Endothelial cell of umbilical vein (primary cell): ENCODE measurements at regions not wholly inside any gene's neighbourhood (a gene's known extent, or its start where the extent isn't known, plus 50 kb on each side); places are given as distances from the start of the nearest gene placed in this dataset.
A peak's percentile ranks its signal among the peaks of the same experiment; 100 is the strongest.

Source experiments
- BruUV-seq: library from RNA; stranded (reverse); fragments of 400-500 nt; replicated peaks from 2 replicates; lab custom pipeline; 2021; lab: Mats Ljungman, UMichigan
- CTCF ChIA-PET: fragments of 300-600, 350-600 bp; sonication (Branson Sonifier 250); formaldehyde crosslinking; loops from one replicate; lab custom pipeline; 2021; ENCODE audit warnings: antibody characterized with exemption, inconsistent platforms; lab: Charles Lee
- POLR2A ChIA-PET: fragments of 300-600, 350-600 bp; sonication (Branson Sonifier 250); formaldehyde crosslinking; loops from one replicate; lab custom pipeline; 2021; ENCODE audit warnings: antibody characterized with exemption, inconsistent platforms; lab: Charles Lee
- DNase-seq: peaks from one replicate; pipeline ENCODE4 v3.0.0-alpha.2; 2011; ENCODE audit warnings: low read depth, low spot score
- FAIRE-seq: peaks from 2 replicates; lab custom pipeline; 2011; peaks lifted over from hg19 to GRCh38; lab: Jason Lieb, UNC
- H2AFZ ChIP-seq: 2 replicates; pipeline ENCODE4 v1.6.0; 2012; ENCODE audit warnings: low read depth, low read length, control low read depth, inconsistent platforms
- H3K27ac ChIP-seq: 2 replicates; pipeline ENCODE4 v1.5.1; 2011; ENCODE audit warnings: low read depth, mild to moderate bottlenecking, control low read depth, low read length, moderate library complexity; ENCODE audit not compliant: insufficient read depth
- H3K27me3 ChIP-seq, 2 experiments: 2 replicates each; pipeline versions ENCODE4 v1.6.0 to v1.6.1; 2011; ENCODE audit warnings: low read length in 2 of 2, mixed read lengths in 1 of 2; ENCODE audit not compliant: control insufficient read depth in 2 of 2, insufficient read depth in 2 of 2
- H3K36me3 ChIP-seq, 2 experiments: 2 replicates in 1 of 2; 3 replicates in 1 of 2; pipeline ENCODE4 v1.5.1; 2011; ENCODE audit warnings: low read length in 2 of 2, mild to moderate bottlenecking in 1 of 2, moderate library complexity in 1 of 2; ENCODE audit not compliant: control insufficient read depth in 2 of 2, insufficient read depth in 2 of 2; ENCODE audit errors: extremely low read depth in 1 of 2
- H3K4me1 ChIP-seq: 3 replicates; pipeline ENCODE4 v1.5.1; 2011; ENCODE audit warnings: mild to moderate bottlenecking, low read length; ENCODE audit not compliant: control insufficient read depth, insufficient read depth; ENCODE audit errors: extremely low read depth
- H3K4me2 ChIP-seq: 2 replicates; pipeline ENCODE4 v1.6.1; 2011; ENCODE audit warnings: low read length, control low read depth, mixed read lengths; ENCODE audit not compliant: insufficient read depth
- H3K4me3 ChIP-seq, 3 experiments: fragments of 200-600 bp in 1 of 3; sonication (generic), shearing (Covaris generic) in 1 of 3; replicated peaks in 1 of 3; 2 replicates each; pipeline ENCODE4 v1.5.1; 2011 to 2016; ENCODE audit warnings: control low read depth in 3 of 3, low read length in 3 of 3, mild to moderate bottlenecking in 2 of 3, inconsistent platforms in 1 of 3, low read depth in 1 of 3, moderate library complexity in 1 of 3; ENCODE audit not compliant: insufficient read depth in 1 of 3
- H3K79me2 ChIP-seq: 2 replicates; pipeline ENCODE4 v1.6.0; 2012; ENCODE audit warnings: low read length, inconsistent platforms; ENCODE audit not compliant: control insufficient read depth, insufficient read depth
- H3K9ac ChIP-seq: replicated peaks from 2 replicates; pipeline ENCODE3; 2011; ENCODE audit warnings: low read length, control low read depth; ENCODE audit not compliant: insufficient read depth; ENCODE audit errors: extremely low read depth
- H3K9me1 ChIP-seq: replicated peaks from 3 replicates; pipeline ENCODE4 v1.6.0; 2011; ENCODE audit warnings: mild to moderate bottlenecking, low read length; ENCODE audit not compliant: control insufficient read depth, insufficient read depth; ENCODE audit errors: extremely low read depth
- H3K9me3 ChIP-seq: replicated peaks from 2 replicates; pipeline ENCODE4 v1.5.1; 2012; ENCODE audit warnings: low read length, inconsistent platforms; ENCODE audit not compliant: control insufficient read depth, insufficient read depth
- H4K20me1 ChIP-seq: replicated peaks from 2 replicates; pipeline ENCODE3; 2011; ENCODE audit warnings: mild to moderate bottlenecking, low read length; ENCODE audit not compliant: control insufficient read depth, insufficient read depth; ENCODE audit errors: extremely low read depth
- EZH2 ChIP-seq: IDR thresholded peaks from 2 replicates; pipeline ENCODE4 v1.6.1; 2012; ENCODE audit warnings: borderline replicate concordance, low read depth, mild to moderate bottlenecking, moderate library complexity, low read length, inconsistent platforms; ENCODE audit not compliant: severe bottlenecking
- FOS ChIP-seq: IDR thresholded peaks from 2 replicates; pipeline ENCODE4 v1.6.1; 2011; ENCODE audit warnings: mild to moderate bottlenecking, low read length, moderate library complexity, borderline replicate concordance; ENCODE audit not compliant: insufficient read depth
- GATA2 ChIP-seq: IDR thresholded peaks from 2 replicates; pipeline ENCODE4 v1.7.0; 2011; ENCODE audit warnings: low read depth, mild to moderate bottlenecking, moderate library complexity, mixed read lengths, low read length; ENCODE audit not compliant: insufficient read length, insufficient read depth
- JUN ChIP-seq: IDR thresholded peaks from 2 replicates; pipeline ENCODE4 v1.6.1; 2011; ENCODE audit warnings: borderline replicate concordance, low read depth; ENCODE audit not compliant: insufficient read length, insufficient read depth
- MYC ChIP-seq: IDR thresholded peaks from one replicate; pipeline ENCODE4 v1.6.1; 2011; ENCODE audit warnings: mild to moderate bottlenecking, low read depth, low read length
- POLR2A ChIP-seq: IDR thresholded peaks from 2 replicates; pipeline ENCODE4 v1.6.1; 2012; ENCODE audit warnings: low read depth, mild to moderate bottlenecking, control low read depth, low read length
- POLR2AphosphoS5 ChIP-seq: IDR thresholded peaks from 2 replicates; pipeline ENCODE4 v1.6.1; 2012; ENCODE audit warnings: low read depth, mild to moderate bottlenecking, control low read depth, low read length, moderate library complexity; ENCODE audit not compliant: insufficient read depth
- dilution Hi-C: fragments of 300-500 bp; cut with MboI; formaldehyde crosslinking; loops from one replicate; pipeline ENCODE4 v1.15.0; 2019; ENCODE audit warnings: low sequenced_read_pairs; ENCODE audit not compliant: extremely low pct_ligation_motif_present
- intact Hi-C: fragments of 100-400 bp; cut with micrococcal nuclease; formaldehyde crosslinking; loops from one replicate; pipeline ENCODE4 v1.10.0; 2022
- TF ChIP-seq, protein P1 (sequence below), 2 donors: IDR thresholded peaks; 1 replicate in 1 of 2; 2 replicates in 1 of 2; pipeline ENCODE4 v1.5.1; 2011; ENCODE audit warnings: low read length in 2 of 2, mild to moderate bottlenecking in 2 of 2, moderate library complexity in 2 of 2, control low read depth in 1 of 2, inconsistent platforms in 1 of 2, low read depth in 1 of 2; ENCODE audit not compliant: insufficient read depth in 1 of 2; ENCODE audit errors: extremely low read depth in 1 of 2
- TF ChIP-seq, protein P2 (sequence below): IDR thresholded peaks from 2 replicates; pipeline ENCODE4 v1.6.1; 2011; ENCODE audit not compliant: insufficient read depth, insufficient read length

DNA sequence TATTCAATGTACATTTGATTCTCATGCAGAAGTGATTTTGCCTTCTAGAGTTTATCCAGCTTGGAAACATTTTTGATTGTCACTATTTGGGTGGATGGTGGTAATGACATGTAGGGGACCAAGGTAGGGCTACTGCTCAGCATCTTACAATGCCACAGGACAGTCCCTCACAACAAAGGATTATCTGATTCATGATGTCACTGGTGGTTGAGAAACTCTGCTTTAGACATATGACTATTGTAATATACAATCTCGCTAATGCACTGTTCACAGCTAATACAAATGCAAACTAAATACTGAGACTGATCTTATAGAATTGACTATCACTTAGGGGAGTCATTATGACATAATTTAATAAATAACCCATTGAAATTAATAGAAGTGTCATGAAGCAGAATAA is 60.4 kb upstream of the BTG1 start:
- no peak overlapping the region for H3K4me3 ChIP-seq
- H3K27me3 ChIP-seq: no peaks in the 10 kb centered on the region
- H4K20me1 ChIP-seq: no peaks in the 10 kb centered on the region
- no peaks in the 10 kb centered on the region for H3K79me2 ChIP-seq
- no peak overlapping the region for H3K4me2 ChIP-seq
- FAIRE-seq (no peak), DNase-seq (no peak)
- H3K9me3 ChIP-seq: no peaks in the 10 kb centered on the region
- BruUV-seq: no TSS peak
- intact Hi-C loops: loop anchor here (5.0 kb wide), 1 partner anchor 824 kb away; no protein-coding TSS in a partner anchor
- no peaks in the 10 kb centered on the region for H3K9me1 ChIP-seq
- ChIA-PET CTCF (interaction anchor here (1.0 kb wide), 1 partner anchor 60 kb away, joined by 3 read pairs; the partner anchor contains the start of gene BTG1), POLR2A (no interaction called here)
- TF ChIP-seq FOS: no peak
- no peak overlapping the region for H2AFZ ChIP-seq
- dilution Hi-C loops: no loop called here
- no peak overlapping the region for H3K27ac ChIP-seq
- H3K9ac ChIP-seq: no peak overlapping the region
- H3K4me1 ChIP-seq: peaks cover 13% of the 10 kb centered on the region
- H3K36me3 ChIP-seq: no peaks in the 10 kb centered on the region

DNA sequence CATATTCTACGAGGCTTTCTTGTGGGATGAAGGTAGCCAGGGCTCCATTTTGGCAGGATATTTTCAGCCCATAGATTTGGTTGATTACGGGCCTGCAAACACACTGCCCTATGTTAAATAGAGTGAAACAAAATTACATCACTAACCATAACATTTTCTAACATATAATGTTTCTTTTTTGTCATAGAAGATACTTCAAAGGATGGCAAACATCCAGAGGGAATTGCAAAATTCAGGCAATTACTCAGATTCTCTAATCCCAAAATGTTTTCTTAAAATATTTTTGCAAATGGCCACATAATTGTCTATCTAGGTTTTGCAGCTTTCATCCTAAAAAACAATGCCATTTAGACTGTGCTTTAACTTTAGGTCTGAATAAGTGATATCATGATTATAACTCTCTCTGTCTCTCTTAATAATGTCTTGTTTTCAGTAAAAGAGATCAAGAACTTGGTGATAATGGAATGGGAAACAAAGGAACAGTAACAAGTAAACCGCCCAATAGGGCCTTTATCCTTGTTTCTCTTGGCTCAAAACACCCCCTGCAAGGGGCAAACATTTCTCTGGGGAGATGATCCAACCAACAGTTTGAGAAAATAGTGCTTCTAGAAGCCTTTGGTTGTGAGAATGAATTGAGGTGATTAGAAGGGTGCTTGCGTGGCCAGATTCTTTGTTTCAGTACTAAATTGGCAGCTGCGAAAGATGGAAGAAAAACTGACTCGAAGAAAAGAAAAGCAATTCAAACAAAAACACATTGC is 54.4 kb upstream of the BTG1 start:
- no peaks in the 10 kb centered on the region for H3K9me3 ChIP-seq
- H3K36me3 ChIP-seq: no peaks in the 10 kb centered on the region
- intact Hi-C loops (no loop called here), dilution Hi-C loops (no loop called here)
- H2AFZ ChIP-seq: no peak overlapping the region
- peaks cover 0 to 3% of the 10 kb centered on the region in 2 experiments for H3K27me3 ChIP-seq
- H3K4me1 ChIP-seq: peaks cover 4% of the 10 kb centered on the region
- no peak overlapping the region for H3K27ac ChIP-seq
- TF ChIP-seq, protein P1, sequence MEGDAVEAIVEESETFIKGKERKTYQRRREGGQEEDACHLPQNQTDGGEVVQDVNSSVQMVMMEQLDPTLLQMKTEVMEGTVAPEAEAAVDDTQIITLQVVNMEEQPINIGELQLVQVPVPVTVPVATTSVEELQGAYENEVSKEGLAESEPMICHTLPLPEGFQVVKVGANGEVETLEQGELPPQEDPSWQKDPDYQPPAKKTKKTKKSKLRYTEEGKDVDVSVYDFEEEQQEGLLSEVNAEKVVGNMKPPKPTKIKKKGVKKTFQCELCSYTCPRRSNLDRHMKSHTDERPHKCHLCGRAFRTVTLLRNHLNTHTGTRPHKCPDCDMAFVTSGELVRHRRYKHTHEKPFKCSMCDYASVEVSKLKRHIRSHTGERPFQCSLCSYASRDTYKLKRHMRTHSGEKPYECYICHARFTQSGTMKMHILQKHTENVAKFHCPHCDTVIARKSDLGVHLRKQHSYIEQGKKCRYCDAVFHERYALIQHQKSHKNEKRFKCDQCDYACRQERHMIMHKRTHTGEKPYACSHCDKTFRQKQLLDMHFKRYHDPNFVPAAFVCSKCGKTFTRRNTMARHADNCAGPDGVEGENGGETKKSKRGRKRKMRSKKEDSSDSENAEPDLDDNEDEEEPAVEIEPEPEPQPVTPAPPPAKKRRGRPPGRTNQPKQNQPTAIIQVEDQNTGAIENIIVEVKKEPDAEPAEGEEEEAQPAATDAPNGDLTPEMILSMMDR (IDR thresholded peaks at IDR 0.05; ENCODE audit: extremely low read depth in 1 of 2, insufficient read depth in 1 of 2, low read depth in 1 of 2, low read length in 2 of 2): no peak
- no peak for TF ChIP-seq JUN
- no peak for TF ChIP-seq POLR2A
- no peak for TF ChIP-seq MYC
- TF ChIP-seq, protein P2, sequence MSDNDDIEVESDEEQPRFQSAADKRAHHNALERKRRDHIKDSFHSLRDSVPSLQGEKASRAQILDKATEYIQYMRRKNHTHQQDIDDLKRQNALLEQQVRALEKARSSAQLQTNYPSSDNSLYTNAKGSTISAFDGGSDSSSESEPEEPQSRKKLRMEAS: no peak
- TF ChIP-seq EZH2: no peak
- TF ChIP-seq GATA2: no peak
- TF ChIP-seq POLR2AphosphoS5: no peak
- TF ChIP-seq FOS: no peak
- CTCF ChIA-PET: no interaction called here
- POLR2A ChIA-PET: no interaction called here
- BruUV-seq: no TSS peak
- H4K20me1 ChIP-seq: no peaks in the 10 kb centered on the region
- H3K79me2 ChIP-seq: no peaks in the 10 kb centered on the region
- no peak overlapping the region for H3K9ac ChIP-seq
- H3K9me1 ChIP-seq: no peaks in the 10 kb centered on the region
- H3K4me3 ChIP-seq: no peak overlapping the region
- DNase-seq (peak; percentile 35), FAIRE-seq (no peak)
- H3K4me2 ChIP-seq: no peak overlapping the region
